GM21737 (cell line): ENCODE measurements at regions not wholly inside any gene's neighbourhood (a gene's known extent, or its start where the extent isn't known, plus 50 kb on each side); places are given as distances from the start of the nearest gene placed in this dataset.

ENCODE experiments used
- ATAC-seq: cut with Tn5 transposase; IDR thresholded peaks from one replicate; pipeline ENCODE4 v1.9.1; 2021; ENCODE audit warnings: mild to moderate bottlenecking, moderate library complexity; ENCODE audit not compliant: unreplicated experiment

DNA sequence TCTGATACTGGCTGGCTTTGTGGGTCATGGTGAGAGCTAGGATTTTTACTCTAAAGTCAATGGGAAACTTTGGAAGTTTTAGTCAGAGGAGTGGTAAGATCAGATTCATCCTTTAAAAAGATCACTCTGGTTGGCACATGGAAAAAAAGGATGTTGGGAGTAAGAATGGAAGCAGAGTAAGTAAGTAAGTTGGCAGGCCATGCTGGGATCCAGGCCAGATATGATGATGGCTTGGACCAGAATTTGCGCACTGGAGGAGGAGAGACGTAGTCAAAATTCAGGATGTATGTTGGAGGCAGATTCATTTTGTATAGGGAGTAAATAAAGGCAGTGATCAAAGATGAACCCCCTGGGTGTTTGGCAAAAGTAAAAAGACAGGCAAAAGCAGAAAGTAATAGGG, 283.3 kb upstream of the THSD7B start:
- no peak for ATAC-seq

- ATAC-seq = no peak
These were observed 285.6 kb upstream of the THSD7B start for GRCh38 chr2:136479696-136480095.

- no peak for ATAC-seq
These were observed 296.5 kb upstream of the THSD7B start for GRCh38 chr2:136468799-136469369.

DNA sequence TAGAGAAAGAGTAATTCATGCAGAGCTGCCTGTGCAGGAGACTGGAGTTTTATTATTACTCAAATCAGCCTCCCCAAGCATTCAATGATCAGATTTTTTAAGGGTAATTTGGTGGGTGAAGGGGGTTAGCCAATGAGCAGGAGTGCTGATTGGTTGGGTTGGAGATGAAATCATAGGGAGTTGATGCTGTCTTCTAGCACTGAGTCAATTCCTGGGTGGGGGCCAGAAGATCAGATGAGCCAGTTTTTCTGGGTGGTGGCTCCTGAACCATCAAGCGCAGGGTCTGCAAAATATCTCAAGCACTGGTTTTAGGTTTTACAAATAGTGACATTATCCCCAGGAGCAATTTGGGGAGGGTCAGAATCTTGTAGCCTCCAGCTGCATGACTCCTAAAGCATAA, 312.8 kb upstream of the THSD7B start:
- ATAC-seq = no peak

DNA sequence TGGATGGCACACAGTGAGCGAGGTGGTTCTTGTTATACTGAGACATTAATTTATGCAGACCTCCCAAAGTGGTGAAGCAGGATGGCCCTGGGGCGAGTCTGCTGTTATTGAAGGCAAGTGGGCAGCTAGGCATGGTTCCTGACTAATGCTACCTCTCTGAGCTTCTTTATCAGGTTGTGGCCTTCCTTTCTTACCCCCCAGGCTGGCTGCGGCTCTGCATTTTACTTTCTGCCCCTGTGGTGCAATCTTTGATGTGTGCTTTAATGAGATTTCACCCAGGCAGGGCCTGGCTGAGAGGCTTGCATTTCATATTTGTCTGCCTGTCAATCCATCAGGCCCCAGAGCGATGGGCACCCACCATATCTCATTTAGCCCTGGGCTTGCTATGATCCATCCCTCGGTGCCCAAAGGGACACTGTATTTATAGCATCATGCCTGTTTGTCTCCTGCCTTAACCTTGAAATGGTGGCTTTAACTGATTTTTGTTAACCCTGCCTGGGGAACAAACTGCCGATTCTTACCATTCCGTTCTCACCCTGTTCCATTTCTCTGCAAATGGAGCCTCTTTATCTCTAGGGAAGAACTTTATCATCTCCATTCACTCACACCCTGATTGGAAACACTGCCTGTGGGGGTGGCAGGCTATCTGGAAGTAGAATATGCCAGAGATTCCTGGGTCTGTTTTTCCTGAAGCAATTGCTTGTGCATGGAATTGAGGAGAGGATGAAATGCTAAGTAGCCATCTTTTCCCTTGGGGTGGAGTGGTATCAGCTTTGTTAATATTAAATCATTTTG, 316.2 kb upstream of the THSD7B start:
- no peak for ATAC-seq

DNA sequence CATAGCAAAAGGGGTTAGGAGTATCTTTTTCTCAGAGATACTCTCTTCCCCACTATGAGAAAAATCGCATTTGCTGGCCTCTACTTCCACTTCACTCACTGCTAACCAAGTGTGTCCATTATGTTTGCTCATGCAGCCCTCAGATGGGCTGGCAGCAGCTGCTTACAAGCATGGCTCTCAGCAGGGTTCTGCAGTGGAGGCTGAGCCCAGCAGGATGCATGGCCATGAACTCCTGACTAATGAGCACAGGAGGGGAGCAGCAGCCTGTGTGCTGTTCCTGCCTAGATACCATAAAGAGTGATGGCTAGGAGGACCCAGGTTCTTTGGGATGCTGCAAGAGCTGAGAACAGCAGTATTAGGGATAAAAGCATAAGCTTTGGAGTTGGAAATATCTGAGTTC, 316.9 kb upstream of the THSD7B start:
- ATAC-seq = no peak

DNA sequence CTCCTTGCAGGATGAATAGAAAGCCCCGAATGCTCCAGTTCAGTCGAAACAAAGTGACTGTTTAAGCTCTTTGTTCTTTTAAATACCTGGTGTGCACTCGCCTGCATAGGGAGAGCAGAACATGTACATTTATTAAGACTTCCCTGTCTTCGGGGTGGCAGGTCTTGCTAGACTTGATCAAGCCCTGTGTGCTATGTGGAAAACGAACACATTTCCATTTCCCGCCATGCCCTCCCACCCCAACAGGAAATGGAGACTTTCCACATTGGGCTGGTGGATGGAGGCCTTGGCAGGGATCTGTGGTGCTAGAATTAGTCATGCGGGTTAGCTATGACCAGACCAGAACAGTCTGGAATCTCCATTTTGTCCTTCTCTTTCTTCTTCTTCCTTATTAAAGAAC, 321.0 kb upstream of the THSD7B start:
- ATAC-seq = no peak

GRCh38 chr2:136443661-136444060, 321.7 kb upstream of the THSD7B start:
- ATAC-seq = no peak

DNA sequence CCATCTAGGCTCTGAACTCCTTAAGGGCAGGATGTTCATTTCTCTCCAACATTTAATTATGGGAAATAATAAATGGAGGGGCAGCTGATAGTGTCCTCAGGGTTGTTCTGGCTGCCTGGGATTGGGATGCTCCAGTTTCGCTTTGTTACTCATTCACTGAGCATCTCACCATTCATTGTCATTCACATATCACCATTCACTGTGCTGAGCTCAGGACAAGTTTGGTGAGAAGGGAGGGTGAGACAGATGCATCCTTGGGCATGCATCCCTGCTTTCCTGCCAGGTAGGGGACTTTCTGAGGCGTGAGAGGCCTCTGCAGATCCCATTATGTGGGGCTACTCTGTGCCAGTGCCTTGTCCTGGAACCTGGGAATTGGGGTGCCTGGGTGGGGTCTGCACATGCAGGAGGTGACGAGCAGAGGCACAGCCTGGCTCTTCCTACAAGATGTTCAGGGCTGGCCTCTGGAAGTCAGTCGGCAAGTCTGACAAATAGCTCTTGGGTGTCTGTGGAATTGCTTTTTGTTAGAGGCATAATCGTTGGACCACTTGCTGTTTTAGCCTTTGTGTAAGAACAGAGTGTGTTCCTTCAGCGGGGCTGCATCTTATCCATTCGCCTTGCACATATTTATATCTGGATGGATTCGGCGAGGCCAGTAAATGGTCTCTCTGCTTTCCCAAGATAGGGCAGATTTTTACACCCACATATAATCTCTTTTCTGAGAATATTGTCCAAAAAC, 323.2 kb upstream of the THSD7B start:
- ATAC-seq = no peak

- ATAC-seq = no peak
These were observed 321.2 kb upstream of the CXCR4 start for GRCh38 chr2:136439064-136439676.

DNA sequence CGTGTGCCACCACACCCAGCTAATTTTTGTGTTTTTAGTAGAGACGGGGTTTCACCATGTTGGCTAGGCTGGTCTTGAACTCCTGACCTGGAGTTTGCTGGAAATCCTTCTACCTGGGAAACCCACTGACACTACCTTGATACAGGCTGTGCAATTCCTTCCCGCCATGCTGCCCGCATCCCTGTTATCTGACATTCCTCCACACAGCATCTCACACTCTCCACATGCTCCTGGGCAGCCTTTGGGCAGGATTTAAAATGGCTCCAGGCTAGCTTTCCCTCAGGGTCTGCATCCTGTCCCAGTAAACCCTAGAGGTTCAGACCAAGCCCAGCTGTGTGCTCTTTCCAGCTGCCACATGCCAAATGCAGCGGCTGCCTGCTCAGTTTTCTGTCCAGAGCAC, 319.5 kb upstream of the CXCR4 start:
- ATAC-seq = no peak

GRCh38 chr2:136436936-136437335, 319.0 kb upstream of the CXCR4 start:
- no peak for ATAC-seq

- ATAC-seq = no peak
These were observed 316.3 kb upstream of the CXCR4 start for GRCh38 chr2:136434251-136434715.

DNA sequence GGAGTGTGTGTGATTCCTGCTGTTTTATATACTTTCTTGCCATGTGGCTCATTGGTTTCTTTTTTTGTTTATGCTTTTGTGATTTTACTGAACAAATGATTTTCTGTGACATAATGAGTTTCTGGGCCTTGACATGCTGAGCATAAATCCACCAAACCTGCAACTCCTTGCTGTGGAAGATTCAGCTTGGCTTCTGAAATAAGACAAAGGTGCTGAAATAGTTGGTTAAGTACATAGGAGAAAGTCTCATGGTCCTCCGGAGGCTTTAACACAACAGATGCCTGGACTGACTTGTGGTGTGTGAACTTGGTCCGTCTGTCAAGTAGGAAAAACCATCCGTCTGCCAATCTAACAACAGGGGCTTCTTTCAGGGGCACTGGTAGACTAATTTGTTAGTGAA, 315.3 kb upstream of the CXCR4 start:
- ATAC-seq = no peak

DNA sequence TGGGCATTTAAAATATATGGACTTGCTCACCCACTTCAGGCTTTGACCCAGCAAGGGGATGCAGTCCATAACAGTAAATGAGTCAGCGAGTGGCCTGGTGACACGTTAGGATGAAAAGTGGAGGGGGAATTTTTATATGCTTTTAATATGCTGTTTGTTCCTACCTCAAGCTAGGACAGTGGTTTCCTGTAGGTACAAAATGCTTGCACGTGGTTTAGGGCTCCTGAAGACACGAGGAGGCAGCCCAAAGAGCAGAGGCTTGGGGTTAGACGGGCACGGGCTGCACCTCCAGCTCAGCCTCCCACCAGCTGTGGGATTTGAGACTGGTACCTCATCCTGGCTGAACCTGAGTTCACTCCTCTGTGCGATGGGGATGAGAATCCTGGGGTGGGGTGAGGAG, 306.2 kb upstream of the CXCR4 start:
- ATAC-seq = no peak

DNA sequence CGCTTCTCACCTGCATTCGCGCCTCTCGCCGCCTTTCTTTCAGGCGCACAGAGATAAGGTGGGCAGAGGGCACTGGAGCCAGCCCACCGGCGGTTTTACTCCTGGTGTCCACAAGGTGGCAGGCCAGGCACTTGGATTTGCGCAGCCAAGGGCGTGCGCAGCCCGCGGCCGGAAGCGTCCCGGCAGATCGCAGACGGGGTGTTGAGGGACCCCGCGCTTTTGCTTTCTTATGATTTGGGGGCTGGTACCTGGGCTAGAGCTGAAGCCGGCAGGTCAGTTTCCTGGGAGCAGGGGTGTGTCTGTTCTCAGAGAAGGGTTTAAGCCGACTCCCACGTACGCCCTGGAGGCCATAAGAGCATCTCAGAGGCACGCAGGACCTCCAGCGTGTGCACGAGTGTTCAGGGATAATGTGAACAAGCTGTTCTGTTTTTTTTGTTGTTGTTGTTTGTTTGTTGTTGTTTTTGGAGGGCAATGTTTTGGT, 305.6 kb upstream of the CXCR4 start:
- ATAC-seq = peak; percentile 99

GRCh38 chr2:136422512-136422911, 304.6 kb upstream of the CXCR4 start:
- ATAC-seq = no peak

- no peak for ATAC-seq
These were observed 302.4 kb upstream of the CXCR4 start for GRCh38 chr2:136420346-136420745.

DNA sequence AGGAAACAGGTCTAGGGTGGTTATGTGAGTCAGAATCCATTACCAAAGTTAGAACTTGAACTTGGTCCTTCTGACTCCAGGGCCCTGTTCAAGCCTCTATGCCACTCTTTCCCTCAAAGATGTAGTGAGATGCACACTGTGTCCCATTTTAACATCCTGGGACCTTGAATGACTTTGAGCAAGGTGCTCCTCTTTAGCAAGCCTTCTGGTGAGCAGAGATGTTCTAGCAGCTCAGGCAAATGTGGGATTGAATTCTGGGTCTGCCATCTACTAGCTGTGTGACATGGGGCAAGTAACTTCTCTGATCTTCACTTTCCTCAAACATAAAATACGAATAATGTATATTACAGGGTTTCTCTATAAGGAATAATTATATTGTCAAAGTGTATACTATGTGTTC, 294.0 kb upstream of the CXCR4 start:
- ATAC-seq = no peak

GRCh38 chr2:136410673-136411072, 292.7 kb upstream of the CXCR4 start:
- ATAC-seq = no peak

GRCh38 chr2:136408795-136409194, 290.8 kb upstream of the CXCR4 start:
- no peak for ATAC-seq
